OCI-LY3 (cell line): ENCODE measurements at regions not wholly inside any gene's neighbourhood (a gene's known extent, or its start where the extent isn't known, plus 50 kb on each side); places are given as distances from the start of the nearest gene placed in this dataset.
"Not testable (repeated sequence)": the region's sequence is repeated elsewhere in the genome, so short reads cannot be mapped to it uniquely, and the experiment has no call there.

ENCODE experiments used
- H2AFZ ChIP-seq: fragments of 200-600, 300-600 bp; shearing (Covaris generic); 2 replicates; pipeline ENCODE4 v1.6.0; 2014; ENCODE audit warnings: antibody characterized with exemption, low read depth, low read length
- H3K27ac ChIP-seq: fragments of 200-600, 300-600 bp; sonication (generic); 2 replicates; pipeline ENCODE4 v1.5.1; 2014; ENCODE audit warnings: mild to moderate bottlenecking, low read length, moderate library complexity, mixed read lengths
- H3K27me3 ChIP-seq: fragments of 200-600, 300-600 bp; sonication (generic); 2 replicates; pipeline ENCODE4 v1.6.1; 2014; ENCODE audit warnings: low read depth, low read length, mixed read lengths
- H3K36me3 ChIP-seq: fragments of 200-600, 300-600 bp; sonication (generic); replicated peaks from 2 replicates; pipeline ENCODE3; 2014; ENCODE audit warnings: low read depth, low read length, mixed read lengths
- H3K4me1 ChIP-seq: fragments of 300-600, 200-600 bp; sonication (generic); 2 replicates; pipeline ENCODE4 v1.6.1; 2014; ENCODE audit warnings: low read length, mixed read lengths
- H3K4me2 ChIP-seq: fragments of 200-600, 300-600 bp; sonication (generic); 2 replicates; pipeline ENCODE4 v1.6.1; 2014; ENCODE audit warnings: low read length, mixed read lengths
- H3K4me3 ChIP-seq: fragments of 300-600, 200-600 bp; sonication (generic); 2 replicates; pipeline ENCODE4 v1.5.1; 2014; ENCODE audit warnings: antibody characterized with exemption, mild to moderate bottlenecking, low read length, moderate library complexity
- H3K79me2 ChIP-seq: fragments of 300-600, 200-600 bp; shearing (Covaris generic); 2 replicates; pipeline ENCODE4 v1.6.1; 2014; ENCODE audit warnings: mild to moderate bottlenecking, low read length, mixed read lengths
- H3K9ac ChIP-seq: fragments of 300-600, 200-600 bp; shearing (Covaris generic); 2 replicates; pipeline ENCODE4 v1.6.0; 2014; ENCODE audit warnings: mild to moderate bottlenecking, low read length, moderate library complexity
- H3K9me3 ChIP-seq: fragments of 200-600, 300-600 bp; shearing (Covaris generic); 2 replicates; pipeline ENCODE4 v1.6.1; 2014; ENCODE audit warnings: low read length, mixed read lengths; ENCODE audit not compliant: insufficient read depth
- H4K20me1 ChIP-seq: fragments of 200-600, 300-600 bp; sonication (generic); 2 replicates; pipeline ENCODE4 v1.6.1; 2016; ENCODE audit warnings: low read length, mixed read lengths; ENCODE audit not compliant: insufficient read depth
- EZH2phosphoT487 ChIP-seq: fragments of 200-600 bp; shearing (Covaris generic); IDR thresholded peaks from 2 replicates; pipeline ENCODE4 v1.6.1; 2018; ENCODE audit warnings: antibody characterized with exemption, mixed run types, low read depth
- TF ChIP-seq, protein P1 (sequence below): fragments of 200-600, 300-600 bp; sonication (generic); IDR thresholded peaks from 2 replicates; pipeline ENCODE4 v1.5.1; 2014; ENCODE audit warnings: antibody characterized with exemption, low read length, low read depth

DNA sequence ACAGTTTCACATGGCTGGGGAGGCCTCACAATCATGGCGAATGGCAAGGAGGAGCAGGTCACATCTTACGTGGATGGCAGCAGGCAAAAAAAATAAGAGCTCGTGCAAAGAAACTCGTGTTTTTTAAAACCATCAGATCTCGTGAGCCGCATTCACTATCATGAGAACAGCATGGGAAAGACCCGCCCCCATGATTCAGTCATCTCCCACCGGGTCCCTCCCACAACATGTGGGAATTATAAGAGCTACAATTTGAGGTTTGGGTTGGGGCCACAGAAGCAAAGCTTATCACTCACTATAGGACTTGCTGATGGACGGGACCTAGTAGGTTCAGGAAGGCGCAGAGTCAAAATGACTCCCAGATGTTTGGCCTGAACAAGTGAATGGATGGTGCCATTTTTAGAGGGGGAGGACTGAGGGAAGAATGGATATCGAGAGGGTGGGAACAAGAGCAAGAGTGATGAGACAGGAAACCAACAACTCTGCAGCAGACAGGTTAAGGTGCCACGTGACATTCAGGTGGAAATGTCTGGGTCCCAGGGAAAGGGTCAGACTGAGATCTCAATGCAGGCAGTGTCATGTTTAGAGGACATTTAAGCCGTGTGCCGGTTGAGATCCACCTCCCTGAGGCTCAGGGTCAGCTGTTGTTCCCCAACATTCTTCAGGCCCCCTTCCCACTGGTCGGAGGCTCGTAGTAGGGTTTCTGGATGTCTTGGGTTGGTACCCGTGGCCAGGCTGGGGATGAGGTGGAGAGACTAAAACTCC is 85.7 kb downstream of the MYCN start:
- no peak overlapping the region for H3K27ac ChIP-seq
- H3K27me3 ChIP-seq = peaks cover 26% of the 10 kb centered on the region
- no peak overlapping the region for H2AFZ ChIP-seq
- H3K9ac ChIP-seq = no peak overlapping the region
- no peaks in the 10 kb centered on the region for H3K9me3 ChIP-seq
- H3K36me3 ChIP-seq = no peaks in the 10 kb centered on the region
- H4K20me1 ChIP-seq = no peaks in the 10 kb centered on the region
- no peak for TF ChIP-seq EZH2phosphoT487
- TF ChIP-seq, protein P1, sequence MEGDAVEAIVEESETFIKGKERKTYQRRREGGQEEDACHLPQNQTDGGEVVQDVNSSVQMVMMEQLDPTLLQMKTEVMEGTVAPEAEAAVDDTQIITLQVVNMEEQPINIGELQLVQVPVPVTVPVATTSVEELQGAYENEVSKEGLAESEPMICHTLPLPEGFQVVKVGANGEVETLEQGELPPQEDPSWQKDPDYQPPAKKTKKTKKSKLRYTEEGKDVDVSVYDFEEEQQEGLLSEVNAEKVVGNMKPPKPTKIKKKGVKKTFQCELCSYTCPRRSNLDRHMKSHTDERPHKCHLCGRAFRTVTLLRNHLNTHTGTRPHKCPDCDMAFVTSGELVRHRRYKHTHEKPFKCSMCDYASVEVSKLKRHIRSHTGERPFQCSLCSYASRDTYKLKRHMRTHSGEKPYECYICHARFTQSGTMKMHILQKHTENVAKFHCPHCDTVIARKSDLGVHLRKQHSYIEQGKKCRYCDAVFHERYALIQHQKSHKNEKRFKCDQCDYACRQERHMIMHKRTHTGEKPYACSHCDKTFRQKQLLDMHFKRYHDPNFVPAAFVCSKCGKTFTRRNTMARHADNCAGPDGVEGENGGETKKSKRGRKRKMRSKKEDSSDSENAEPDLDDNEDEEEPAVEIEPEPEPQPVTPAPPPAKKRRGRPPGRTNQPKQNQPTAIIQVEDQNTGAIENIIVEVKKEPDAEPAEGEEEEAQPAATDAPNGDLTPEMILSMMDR = no peak
- H3K4me1 ChIP-seq = no peaks in the 10 kb centered on the region
- no peaks in the 10 kb centered on the region for H3K79me2 ChIP-seq
- H3K4me3 ChIP-seq = no peak overlapping the region
- H3K4me2 ChIP-seq = no peak overlapping the region

- Histone ChIP-seq H3K79me2 (no peaks in the 10 kb centered on the region), H3K9me3 (no peaks in the 10 kb centered on the region), H3K27me3 (peaks cover 26% of the 10 kb centered on the region), H2AFZ (no peak overlapping the region), H3K27ac (no peak overlapping the region), H3K4me2 (no peak overlapping the region), H3K36me3 (no peaks in the 10 kb centered on the region), H3K4me3 (no peak overlapping the region), H3K9ac (no peak overlapping the region), H3K4me1 (no peaks in the 10 kb centered on the region), H4K20me1 (no peaks in the 10 kb centered on the region)
- TF ChIP-seq, protein P1 = no peak
- no peak for TF ChIP-seq EZH2phosphoT487
Measured at GRCh38 chr2:16025211-16025875, 85.0 kb downstream of the MYCN start.

DNA sequence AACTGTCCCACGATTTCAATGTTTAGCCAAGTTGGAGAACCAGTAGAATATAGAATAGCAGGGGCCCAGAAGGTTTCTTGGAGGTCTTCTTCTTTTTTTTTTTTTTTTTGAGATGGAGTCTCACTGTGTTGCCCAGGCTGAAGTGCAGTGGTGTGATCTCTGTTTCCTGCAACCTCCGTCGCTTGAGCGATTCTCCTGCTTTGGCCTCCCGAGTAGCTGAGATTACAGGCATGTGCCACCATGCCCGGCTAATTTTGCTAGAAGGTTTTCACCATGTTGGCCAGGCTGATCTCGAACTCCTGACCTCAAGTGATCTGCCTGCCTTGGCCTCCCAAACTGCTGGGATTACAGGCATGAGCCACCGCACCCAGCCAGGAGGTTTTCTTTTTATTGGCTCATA is 84.3 kb downstream of the MYCN start:
- not testable (repeated sequence) for H3K9ac ChIP-seq

DNA sequence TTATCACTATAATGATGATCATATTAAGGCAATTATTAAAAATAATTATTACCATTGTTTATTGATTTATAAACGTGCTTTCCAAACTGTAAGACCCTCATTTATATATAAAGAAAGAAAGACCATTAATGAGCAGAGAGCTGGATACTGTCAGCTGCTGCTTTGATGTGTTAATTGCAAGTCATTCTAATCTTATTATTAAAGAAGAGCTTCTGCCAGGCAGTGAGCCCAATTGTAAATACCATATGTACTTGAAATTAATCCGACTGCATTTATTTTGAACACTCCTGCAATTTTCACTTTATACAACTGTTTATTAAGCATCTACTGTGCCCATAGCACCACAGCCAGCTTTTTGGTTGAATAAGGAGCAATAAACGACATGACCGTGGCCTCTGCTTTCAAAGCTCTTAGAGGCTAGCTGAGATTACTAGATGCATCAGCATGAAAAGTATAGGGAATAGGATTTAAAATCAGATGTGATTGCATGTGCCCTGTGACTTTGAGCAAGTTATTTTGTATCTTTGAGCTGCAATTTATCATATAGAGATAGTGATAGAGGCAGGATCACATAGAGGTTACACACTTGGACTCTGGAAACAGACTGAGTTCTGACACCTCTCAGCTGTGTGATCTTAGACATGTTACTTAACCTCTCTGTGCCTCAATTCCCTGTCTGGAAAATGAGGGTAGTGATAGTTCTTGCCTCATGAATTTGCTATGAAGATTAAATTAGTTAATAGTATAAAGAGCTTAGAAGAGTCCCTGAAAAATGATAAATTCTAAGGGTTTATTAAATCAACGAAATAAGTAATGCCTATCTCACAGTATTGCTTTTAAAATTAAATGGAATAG is 83.4 kb downstream of the MYCN start:
- no peaks in the 10 kb centered on the region for H3K4me1 ChIP-seq
- H4K20me1 ChIP-seq = no peaks in the 10 kb centered on the region
- no peak overlapping the region for H3K4me2 ChIP-seq
- no peak for TF ChIP-seq EZH2phosphoT487
- TF ChIP-seq, protein P1 = no peak
- no peak overlapping the region for H2AFZ ChIP-seq
- peaks cover 33% of the 10 kb centered on the region for H3K27me3 ChIP-seq
- no peaks in the 10 kb centered on the region for H3K36me3 ChIP-seq
- no peak overlapping the region for H3K9ac ChIP-seq
- H3K4me3 ChIP-seq = no peak overlapping the region
- H3K27ac ChIP-seq = no peak overlapping the region
- no peaks in the 10 kb centered on the region for H3K9me3 ChIP-seq
- H3K79me2 ChIP-seq = no peaks in the 10 kb centered on the region

More for the DNA sequence above, 84.3 kb downstream of the MYCN start:
- H3K4me2 ChIP-seq, H3K36me3 ChIP-seq, H3K79me2 ChIP-seq, H2AFZ ChIP-seq, H3K4me1 ChIP-seq, H3K9me3 ChIP-seq, H4K20me1 ChIP-seq, H3K27ac ChIP-seq, H3K4me3 ChIP-seq: not testable (repeated sequence)
- H3K27me3 ChIP-seq = peaks cover 27% of the 10 kb centered on the region
